PC-3 (cell line): ENCODE measurements at regions not wholly inside any gene's neighbourhood (a gene's known extent, or its start where the extent isn't known, plus 50 kb on each side); places are given as distances from the start of the nearest gene placed in this dataset.

Source experiments
- ATAC-seq: fragments of 200-7000 bp; cut with Tn5 transposase; 2 replicates; pipeline ENCODE4 v1.9.1; 2020; ENCODE audit warnings: mild to moderate bottlenecking, moderate library complexity
- BruUV-seq: library from RNA; stranded (reverse); fragments of 400-500 nt; replicated peaks from 2 replicates; lab custom pipeline; 2021; lab: Mats Ljungman, UMichigan
- CTCF ChIA-PET: fragments of 300-600 bp; sonication (Branson Sonifier 250); formaldehyde crosslinking; loops from one replicate; lab custom pipeline; 2022; ENCODE audit warnings: antibody characterized with exemption; lab: Charles Lee
- POLR2A ChIA-PET: fragments of 300-600 bp; sonication (Branson Sonifier 250); formaldehyde crosslinking; loops from one replicate; lab custom pipeline; 2022; ENCODE audit warnings: antibody characterized with exemption; ENCODE audit not compliant: unreplicated experiment; lab: Charles Lee
- DNase-seq: peaks from one replicate; pipeline ENCODE4 v3.0.0-alpha.2; 2015
- H2AFZ ChIP-seq: fragments of 300-600 bp; sonication (generic); 2 replicates; pipeline ENCODE4 v1.6.0; 2016; ENCODE audit warnings: antibody characterized with exemption, low read length
- H3F3A ChIP-seq: fragments of 300-600 bp; sonication (generic); one replicate; pipeline ENCODE4 v1.6.0; 2017; ENCODE audit warnings: antibody characterized with exemption, low read length, control low read depth, mild to moderate bottlenecking; ENCODE audit not compliant: unreplicated experiment
- H3K27ac ChIP-seq: fragments of 300-600 bp; sonication (generic); 2 replicates; pipeline ENCODE4 v1.5.1; 2016; ENCODE audit warnings: mild to moderate bottlenecking, low read length
- H3K27me3 ChIP-seq: fragments of 300-600 bp; sonication (generic); 2 replicates; pipeline ENCODE4 v1.6.1; 2016; ENCODE audit warnings: low read length, mixed read lengths
- H3K36me3 ChIP-seq: fragments of 300-600 bp; sonication (generic); 2 replicates; pipeline ENCODE4 v1.6.1; 2016; ENCODE audit warnings: low read depth, mixed run types, low read length, mixed read lengths
- H3K4me1 ChIP-seq: fragments of 300-600 bp; sonication (generic); 2 replicates; pipeline ENCODE4 v1.5.1; 2016; ENCODE audit warnings: low read length; ENCODE audit not compliant: insufficient read depth
- H3K4me2 ChIP-seq: fragments of 300-600 bp; sonication (generic); 2 replicates; pipeline ENCODE4 v1.6.0; 2016; ENCODE audit warnings: low read length
- H3K4me3 ChIP-seq: fragments of 300-600 bp; sonication (generic); 2 replicates; pipeline ENCODE4 v1.5.1; 2016; ENCODE audit warnings: mild to moderate bottlenecking, low read length, mixed read lengths
- H3K79me2 ChIP-seq: fragments of 300-600 bp; sonication (generic); 2 replicates; pipeline ENCODE4 v1.6.1; 2017; ENCODE audit warnings: low read length, mixed read lengths
- H3K9ac ChIP-seq: fragments of 300-600 bp; sonication (generic); 2 replicates; pipeline ENCODE4 v1.6.0; 2016; ENCODE audit warnings: mild to moderate bottlenecking, low read length
- H3K9me2 ChIP-seq: fragments of 300-600 bp; sonication (generic); replicated peaks from 2 replicates; pipeline ENCODE4 v1.6.1; 2016; ENCODE audit warnings: mixed run types, low read length, mixed read lengths
- H3K9me3 ChIP-seq: fragments of 300-600 bp; sonication (generic); 2 replicates; pipeline ENCODE4 v1.6.1; 2016; ENCODE audit warnings: low read length, mixed read lengths
- H4K20me1 ChIP-seq: fragments of 300-600 bp; sonication (generic); 2 replicates; pipeline ENCODE4 v1.6.1; 2016; ENCODE audit warnings: low read length, mixed read lengths
- EZH2 ChIP-seq: fragments of 300-600 bp; sonication (generic); IDR thresholded peaks from one replicate; pipeline ENCODE4 v1.6.1; 2017; ENCODE audit warnings: antibody characterized with exemption, mild to moderate bottlenecking, low read length; ENCODE audit not compliant: unreplicated experiment
- EZH2phosphoT487 ChIP-seq: fragments of 300-600 bp; sonication (generic); IDR thresholded peaks from 2 replicates; pipeline ENCODE4 v1.6.1; 2018; ENCODE audit warnings: mild to moderate bottlenecking, antibody characterized with exemption, low read length, borderline replicate concordance
- intact Hi-C: fragments of 100-400 bp; cut with micrococcal nuclease; formaldehyde crosslinking; loops from 2 replicates; pipeline ENCODE4 v1.9.0; 2023
- TF ChIP-seq, protein P1 (sequence below): fragments of 300-600 bp; sonication (generic); conservative IDR thresholded peaks from 2 replicates; pipeline ENCODE4 v1.5.1; 2017; ENCODE audit warnings: antibody characterized with exemption, low read depth, mild to moderate bottlenecking, low read length

DNA sequence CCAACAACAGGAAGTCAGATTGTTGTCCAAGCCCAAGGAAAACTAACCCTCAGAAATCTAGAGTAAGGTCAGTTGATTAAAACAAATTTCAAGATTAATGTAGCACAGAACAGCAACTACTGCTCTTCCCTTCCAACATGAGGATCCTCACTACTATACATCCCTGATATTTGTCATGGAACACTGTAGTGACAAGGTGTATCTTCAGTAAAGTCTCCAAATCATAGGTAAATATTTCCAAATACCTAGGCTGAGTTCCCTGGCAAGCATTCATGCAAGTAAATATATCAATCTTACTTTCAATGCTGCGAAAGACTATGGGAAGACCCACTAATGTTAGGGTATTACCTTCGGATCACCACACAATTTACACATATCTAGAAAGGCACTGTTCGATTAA lies 986.9 kb upstream of the ARRDC3 start:
- Histone ChIP-seq H3K9me2 (no peaks in the 10 kb centered on the region), H3K4me2 (no peak overlapping the region), H3K9me3 (no peaks in the 10 kb centered on the region), H3K79me2 (no peaks in the 10 kb centered on the region), H3K4me1 (peaks cover 21% of the 10 kb centered on the region), H2AFZ (no peak overlapping the region), H4K20me1 (no peaks in the 10 kb centered on the region), H3F3A (peaks cover 6% of the 10 kb centered on the region), H3K27ac (no peak overlapping the region), H3K9ac (no peak overlapping the region), H3K4me3 (no peak overlapping the region), H3K36me3 (no peaks in the 10 kb centered on the region), H3K27me3 (no peaks in the 10 kb centered on the region)
- TF ChIP-seq EZH2 (no peak), EZH2phosphoT487 (no peak)
- TF ChIP-seq, protein P1, sequence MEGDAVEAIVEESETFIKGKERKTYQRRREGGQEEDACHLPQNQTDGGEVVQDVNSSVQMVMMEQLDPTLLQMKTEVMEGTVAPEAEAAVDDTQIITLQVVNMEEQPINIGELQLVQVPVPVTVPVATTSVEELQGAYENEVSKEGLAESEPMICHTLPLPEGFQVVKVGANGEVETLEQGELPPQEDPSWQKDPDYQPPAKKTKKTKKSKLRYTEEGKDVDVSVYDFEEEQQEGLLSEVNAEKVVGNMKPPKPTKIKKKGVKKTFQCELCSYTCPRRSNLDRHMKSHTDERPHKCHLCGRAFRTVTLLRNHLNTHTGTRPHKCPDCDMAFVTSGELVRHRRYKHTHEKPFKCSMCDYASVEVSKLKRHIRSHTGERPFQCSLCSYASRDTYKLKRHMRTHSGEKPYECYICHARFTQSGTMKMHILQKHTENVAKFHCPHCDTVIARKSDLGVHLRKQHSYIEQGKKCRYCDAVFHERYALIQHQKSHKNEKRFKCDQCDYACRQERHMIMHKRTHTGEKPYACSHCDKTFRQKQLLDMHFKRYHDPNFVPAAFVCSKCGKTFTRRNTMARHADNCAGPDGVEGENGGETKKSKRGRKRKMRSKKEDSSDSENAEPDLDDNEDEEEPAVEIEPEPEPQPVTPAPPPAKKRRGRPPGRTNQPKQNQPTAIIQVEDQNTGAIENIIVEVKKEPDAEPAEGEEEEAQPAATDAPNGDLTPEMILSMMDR = no peak
- ChIA-PET CTCF (no interaction called here), POLR2A (no interaction called here)
- intact Hi-C loops = loop anchor here (5.0 kb wide), 1 partner anchor 33 kb away; no protein-coding TSS in a partner anchor
- DNase-seq (no peak), ATAC-seq (no peak)
- BruUV-seq = no TSS peak

GRCh38 chr5:92369587-92369986 lies 986.5 kb upstream of the ARRDC3 start:
- Histone ChIP-seq H3K27ac (no peak overlapping the region), H3K9me2 (no peaks in the 10 kb centered on the region), H3F3A (peaks cover 6% of the 10 kb centered on the region), H3K4me1 (peaks cover 21% of the 10 kb centered on the region), H3K9me3 (no peaks in the 10 kb centered on the region), H2AFZ (no peak overlapping the region), H4K20me1 (no peaks in the 10 kb centered on the region), H3K27me3 (no peaks in the 10 kb centered on the region), H3K36me3 (no peaks in the 10 kb centered on the region), H3K4me2 (no peak overlapping the region), H3K4me3 (no peak overlapping the region), H3K79me2 (no peaks in the 10 kb centered on the region), H3K9ac (no peak overlapping the region)
- POLR2A ChIA-PET = no interaction called here
- ATAC-seq (no peak), DNase-seq (no peak)
- no TSS peak for BruUV-seq
- intact Hi-C loops = no loop called here
- TF ChIP-seq EZH2 (no peak), EZH2phosphoT487 (no peak)
- TF ChIP-seq, protein P1 = no peak
- CTCF ChIA-PET = no interaction called here

DNA sequence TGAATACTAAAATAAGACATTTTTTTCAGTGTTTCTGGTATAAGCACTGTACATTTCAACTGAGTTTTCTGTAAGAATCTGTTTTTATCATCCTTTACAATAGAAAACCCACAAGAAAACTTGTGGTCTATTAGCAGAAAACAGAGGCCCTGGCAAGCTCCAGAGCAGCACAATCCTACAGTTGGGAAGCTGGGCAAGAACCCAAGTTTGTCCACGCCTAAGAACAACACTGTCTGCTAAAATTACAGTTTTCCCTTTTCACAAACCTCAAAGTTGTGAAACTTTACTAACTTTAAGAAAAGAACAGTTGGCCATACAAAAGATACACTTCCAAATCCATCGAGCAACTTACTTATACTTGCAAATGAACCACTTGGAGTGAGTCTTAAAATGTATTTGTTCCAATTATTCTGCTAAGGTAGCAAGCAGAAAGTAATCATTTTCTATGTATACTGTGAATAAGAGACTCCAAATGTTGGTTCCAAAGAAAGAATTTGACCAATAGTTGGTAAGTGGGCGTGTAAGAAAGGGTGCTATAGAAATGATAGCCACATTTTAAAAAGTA lies 982.0 kb upstream of the ARRDC3 start:
- no peak overlapping the region for H3K9ac ChIP-seq
- ATAC-seq = no peak
- CTCF ChIA-PET = no interaction called here

More for the DNA sequence above, 982.0 kb upstream of the ARRDC3 start:
- intact Hi-C loops = no loop called here
- Histone ChIP-seq H3K4me2 (no peak overlapping the region), H4K20me1 (no peaks in the 10 kb centered on the region), H3K4me3 (no peak overlapping the region), H2AFZ (no peak overlapping the region), H3K36me3 (no peaks in the 10 kb centered on the region), H3K9me2 (no peaks in the 10 kb centered on the region), H3K27me3 (no peaks in the 10 kb centered on the region), H3F3A (no peaks in the 10 kb centered on the region), H3K27ac (no peak overlapping the region), H3K79me2 (no peaks in the 10 kb centered on the region), H3K9me3 (no peaks in the 10 kb centered on the region), H3K4me1 (no peaks in the 10 kb centered on the region)
- DNase-seq = no peak
- POLR2A ChIA-PET = no interaction called here
- TF ChIP-seq EZH2phosphoT487 (no peak), EZH2 (no peak)
- TF ChIP-seq, protein P1 = no peak
- BruUV-seq = no TSS peak
